Neural cell (in vitro differentiated cells): ENCODE measurements at regions not wholly inside any gene's neighbourhood (a gene's known extent, or its start where the extent isn't known, plus 50 kb on each side); places are given as distances from the start of the nearest gene placed in this dataset.

Experiments
- H2AFZ ChIP-seq: fragments of 200-600, 300-800 bp; sonication (generic), shearing (Covaris generic); 2 replicates; pipeline ENCODE4 v1.6.0; 2014; ENCODE audit warnings: low read depth, mild to moderate bottlenecking, antibody characterized with exemption, low read length, moderate library complexity
- H3F3A ChIP-seq: fragments of 200-600 bp; shearing (Covaris generic); 2 replicates; pipeline ENCODE4 v1.6.1; 2016; ENCODE audit warnings: mild to moderate bottlenecking, moderate library complexity, mixed read lengths, antibody characterized with exemption, low read length; ENCODE audit not compliant: insufficient read depth, poor library complexity, severe bottlenecking
- H3K27ac ChIP-seq: fragments of 200-600, 300-800 bp; sonication (generic), shearing (Covaris generic); 2 replicates; pipeline ENCODE4 v1.5.1; 2014; ENCODE audit warnings: mild to moderate bottlenecking, low read length, moderate library complexity
- H3K27me3 ChIP-seq: fragments of 300-800, 200-600 bp; sonication (generic), shearing (Covaris generic); 2 replicates; pipeline ENCODE4 v1.6.0; 2014; ENCODE audit warnings: mild to moderate bottlenecking, low read depth, low read length, moderate library complexity; ENCODE audit not compliant: insufficient read depth
- H3K36me3 ChIP-seq: fragments of 300-800, 200-600 bp; sonication (generic), shearing (Covaris generic); 2 replicates; pipeline ENCODE4 v1.5.1; 2014; ENCODE audit warnings: mild to moderate bottlenecking, antibody characterized with exemption, low read length, moderate library complexity; ENCODE audit not compliant: insufficient read depth
- H3K4me2 ChIP-seq: fragments of 300-800, 200-600 bp; sonication (generic), shearing (Covaris generic); 2 replicates; pipeline ENCODE4 v1.6.0; 2014; ENCODE audit warnings: mild to moderate bottlenecking, low read length
- H3K4me3 ChIP-seq: fragments of 300-800, 200-600 bp; sonication (generic), shearing (Covaris generic); 2 replicates; pipeline ENCODE4 v1.5.1; 2014; ENCODE audit warnings: mild to moderate bottlenecking, low read length, moderate library complexity
- H3K79me2 ChIP-seq: fragments of 200-600 bp; shearing (Covaris generic); replicated peaks from 2 replicates; pipeline ENCODE4 v1.6.0; 2014; ENCODE audit warnings: mild to moderate bottlenecking, low read length, moderate library complexity; ENCODE audit not compliant: insufficient read depth
- H3K9ac ChIP-seq: fragments of 300-800, 200-600 bp; sonication (generic), shearing (Covaris generic); 2 replicates; pipeline ENCODE4 v1.6.1; 2016; ENCODE audit warnings: mild to moderate bottlenecking, low read length, mixed read lengths
- H3K9me2 ChIP-seq: fragments of 200-600 bp; shearing (Covaris generic); 2 replicates; pipeline ENCODE4 v1.6.1; 2016; ENCODE audit warnings: mild to moderate bottlenecking, low read length, mixed read lengths; ENCODE audit not compliant: insufficient read depth
- H3K9me3 ChIP-seq: fragments of 200-600, 300-800 bp; sonication (generic), shearing (Covaris generic); 2 replicates; pipeline ENCODE4 v1.6.1; 2016; ENCODE audit warnings: mild to moderate bottlenecking, mixed run types, low read length, moderate library complexity, mixed read lengths
- H4K20me1 ChIP-seq: fragments of 200-600 bp; shearing (Covaris generic); 2 replicates; pipeline ENCODE4 v1.6.1; 2016; ENCODE audit warnings: mild to moderate bottlenecking, mixed run types; ENCODE audit not compliant: insufficient read depth
- CTCF ChIP-seq: fragments of 450-650 bp; IDR thresholded peaks from 2 replicates; pipeline ENCODE4 v1.5.1; 2014; ENCODE audit warnings: antibody characterized with exemption, mild to moderate bottlenecking, moderate library complexity; ENCODE audit not compliant: poor library complexity, severe bottlenecking
- EP300 ChIP-seq: fragments of 450-650 bp; conservative IDR thresholded peaks from 2 replicates; pipeline ENCODE4 v1.6.1; 2014; ENCODE audit warnings: antibody characterized with exemption, mild to moderate bottlenecking, moderate library complexity; ENCODE audit not compliant: poor library complexity, severe bottlenecking
- EZH2 ChIP-seq: fragments of 200-600, 300-800 bp; shearing (Covaris generic), sonication (generic); IDR thresholded peaks from 2 replicates; pipeline ENCODE4 v1.6.1; 2014; ENCODE audit warnings: antibody characterized with exemption, low read length, borderline replicate concordance, mild to moderate bottlenecking; ENCODE audit not compliant: insufficient read depth, poor library complexity, severe bottlenecking
- MXI1 ChIP-seq: fragments of 450-650 bp; conservative IDR thresholded peaks from 2 replicates; pipeline ENCODE4 v1.6.1; 2014; ENCODE audit warnings: antibody characterized with exemption, mild to moderate bottlenecking; ENCODE audit not compliant: poor library complexity, severe bottlenecking
- POLR2AphosphoS5 ChIP-seq: IDR thresholded peaks from 2 replicates; pipeline ENCODE4 v1.6.1; 2012
- RAD21 ChIP-seq: fragments of 450-650 bp; conservative IDR thresholded peaks from 2 replicates; pipeline ENCODE4 v1.6.1; 2014; ENCODE audit warnings: antibody characterized with exemption, mild to moderate bottlenecking, moderate library complexity
- REST ChIP-seq: IDR thresholded peaks from 2 replicates; pipeline ENCODE4 v1.6.1; 2012; ENCODE audit warnings: borderline replicate concordance
- SMC3 ChIP-seq: fragments of 450-650 bp; conservative IDR thresholded peaks from 2 replicates; pipeline ENCODE4 v1.6.1; 2014; ENCODE audit warnings: antibody characterized with exemption, mild to moderate bottlenecking, moderate library complexity; ENCODE audit not compliant: poor library complexity
- TAF1 ChIP-seq: IDR thresholded peaks from 2 replicates; pipeline ENCODE4 v1.6.1; 2012; ENCODE audit warnings: low read depth

- Histone ChIP-seq H3K27me3 (no peaks in the 10 kb centered on the region), H4K20me1 (no peaks in the 10 kb centered on the region), H3K27ac (no peak overlapping the region), H3F3A (no peaks in the 10 kb centered on the region), H3K36me3 (no peaks in the 10 kb centered on the region), H3K79me2 (no peaks in the 10 kb centered on the region), H3K9ac (no peak overlapping the region), H2AFZ (no peak overlapping the region), H3K4me2 (no peak overlapping the region), H3K4me3 (no peak overlapping the region), H3K9me3 (no peaks in the 10 kb centered on the region), H3K9me2 (no peaks in the 10 kb centered on the region)
- TF ChIP-seq EZH2 (no peak), TAF1 (no peak), REST (no peak), MXI1 (no peak), SMC3 (no peak), RAD21 (no peak), EP300 (no peak), POLR2AphosphoS5 (no peak), CTCF (no peak)
Measured at GRCh38 chr20:60167812-60168211, 209.6 kb downstream of the CDH26 start.

GRCh38 chr20:60168963-60169362 lies 210.7 kb downstream of the CDH26 start:
- Histone ChIP-seq H3K9me2 (no peaks in the 10 kb centered on the region), H3F3A (no peaks in the 10 kb centered on the region), H3K4me2 (no peak overlapping the region), H3K9ac (no peak overlapping the region), H3K79me2 (no peaks in the 10 kb centered on the region), H3K27me3 (no peaks in the 10 kb centered on the region), H3K36me3 (no peaks in the 10 kb centered on the region), H4K20me1 (no peaks in the 10 kb centered on the region), H3K27ac (no peak overlapping the region), H3K9me3 (no peaks in the 10 kb centered on the region), H3K4me3 (no peak overlapping the region), H2AFZ (no peak overlapping the region)
- TF ChIP-seq RAD21 (no peak), EP300 (peak; percentile 98), MXI1 (no peak), POLR2AphosphoS5 (peak; percentile 94)

- Histone ChIP-seq H3K9me2 (no peaks in the 10 kb centered on the region), H3K9ac (no peak overlapping the region), H3K9me3 (no peaks in the 10 kb centered on the region), H3K4me3 (no peak overlapping the region), H3K79me2 (no peaks in the 10 kb centered on the region), H3K4me2 (no peak overlapping the region), H4K20me1 (no peaks in the 10 kb centered on the region), H3K27me3 (no peaks in the 10 kb centered on the region), H3K36me3 (no peaks in the 10 kb centered on the region), H3F3A (no peaks in the 10 kb centered on the region), H3K27ac (no peak overlapping the region), H2AFZ (no peak overlapping the region)
- TF ChIP-seq REST: no peak
- no peak for TF ChIP-seq RAD21
- TF ChIP-seq MXI1: no peak
- no peak for TF ChIP-seq EZH2
- TF ChIP-seq EP300: no peak
- TF ChIP-seq SMC3: no peak
- TF ChIP-seq TAF1: no peak
- TF ChIP-seq CTCF: no peak
- TF ChIP-seq POLR2AphosphoS5: no peak
Measured at GRCh38 chr20:60170116-60170515, 211.9 kb downstream of the CDH26 start.
